HEK293T (cell line): ENCODE measurements at regions not wholly inside any gene's neighbourhood (a gene's known extent, or its start where the extent isn't known, plus 50 kb on each side); places are given as distances from the start of the nearest gene placed in this dataset.
"Not testable (repeated sequence)": the region's sequence is repeated elsewhere in the genome, so short reads cannot be mapped to it uniquely, and the experiment has no call there.

Experiments
- CTBP1 ChIP-seq: fragments of 450-650 bp; IDR thresholded peaks from 2 replicates; pipeline ENCODE4 v1.6.1; 2016; ENCODE audit warnings: borderline replicate concordance
- ELF4 ChIP-seq: fragments of 450-650 bp; IDR thresholded peaks from 2 replicates; pipeline ENCODE4 v1.6.1; 2017; ENCODE audit warnings: antibody characterized with exemption
- FOXM1 ChIP-seq: fragments of 450-650 bp; IDR thresholded peaks from 2 replicates; pipeline ENCODE4 v1.6.1; 2017; ENCODE audit warnings: mild to moderate bottlenecking, borderline replicate concordance
- HDGF ChIP-seq: fragments of 450-650 bp; IDR thresholded peaks from 2 replicates; pipeline ENCODE4 v1.6.1; 2017; ENCODE audit warnings: antibody characterized with exemption, borderline replicate concordance
- L3MBTL2 ChIP-seq: fragments of 450-650 bp; conservative IDR thresholded peaks from 2 replicates; pipeline ENCODE4 v1.6.1; 2016; ENCODE audit warnings: mild to moderate bottlenecking
- SP1 ChIP-seq: fragments of 450-650 bp; IDR thresholded peaks from 2 replicates; pipeline ENCODE4 v1.6.1; 2017
- SUZ12 ChIP-seq: fragments of 450-650 bp; IDR thresholded peaks from 2 replicates; pipeline ENCODE4 v1.6.1; 2016; ENCODE audit warnings: mild to moderate bottlenecking
- TARDBP ChIP-seq: fragments of 450-650 bp; IDR thresholded peaks from 2 replicates; pipeline ENCODE4 v1.6.1; 2016

DNA sequence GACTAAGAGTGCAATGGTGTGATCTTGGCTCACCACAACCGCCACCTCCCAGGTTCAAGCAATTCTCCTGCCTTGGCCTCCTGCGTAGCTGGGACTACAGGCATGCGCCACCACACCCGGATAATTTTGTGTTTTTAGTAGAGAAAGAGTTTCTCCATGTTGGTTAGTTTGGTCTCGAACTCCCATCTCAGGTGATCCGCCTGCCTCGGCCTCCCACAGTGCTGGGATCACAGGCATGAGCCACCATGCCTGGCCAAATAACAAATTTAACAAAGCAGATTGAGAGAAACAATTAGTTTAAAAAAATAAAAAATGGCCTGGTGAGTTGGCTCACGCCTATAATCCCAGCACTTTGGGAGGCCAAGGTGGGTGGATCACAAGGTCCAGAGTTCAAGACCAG lies 139.6 kb upstream of the KCTD7 start:
- not testable (repeated sequence) for TF ChIP-seq ELF4, TARDBP, HDGF, FOXM1, SUZ12, CTBP1, SP1, L3MBTL2
